ENCODE measurements at regions not wholly inside any gene's neighbourhood (a gene's known extent, or its start where the extent isn't known, plus 50 kb on each side); places are given as distances from the start of the nearest gene placed in this dataset.

DNA sequence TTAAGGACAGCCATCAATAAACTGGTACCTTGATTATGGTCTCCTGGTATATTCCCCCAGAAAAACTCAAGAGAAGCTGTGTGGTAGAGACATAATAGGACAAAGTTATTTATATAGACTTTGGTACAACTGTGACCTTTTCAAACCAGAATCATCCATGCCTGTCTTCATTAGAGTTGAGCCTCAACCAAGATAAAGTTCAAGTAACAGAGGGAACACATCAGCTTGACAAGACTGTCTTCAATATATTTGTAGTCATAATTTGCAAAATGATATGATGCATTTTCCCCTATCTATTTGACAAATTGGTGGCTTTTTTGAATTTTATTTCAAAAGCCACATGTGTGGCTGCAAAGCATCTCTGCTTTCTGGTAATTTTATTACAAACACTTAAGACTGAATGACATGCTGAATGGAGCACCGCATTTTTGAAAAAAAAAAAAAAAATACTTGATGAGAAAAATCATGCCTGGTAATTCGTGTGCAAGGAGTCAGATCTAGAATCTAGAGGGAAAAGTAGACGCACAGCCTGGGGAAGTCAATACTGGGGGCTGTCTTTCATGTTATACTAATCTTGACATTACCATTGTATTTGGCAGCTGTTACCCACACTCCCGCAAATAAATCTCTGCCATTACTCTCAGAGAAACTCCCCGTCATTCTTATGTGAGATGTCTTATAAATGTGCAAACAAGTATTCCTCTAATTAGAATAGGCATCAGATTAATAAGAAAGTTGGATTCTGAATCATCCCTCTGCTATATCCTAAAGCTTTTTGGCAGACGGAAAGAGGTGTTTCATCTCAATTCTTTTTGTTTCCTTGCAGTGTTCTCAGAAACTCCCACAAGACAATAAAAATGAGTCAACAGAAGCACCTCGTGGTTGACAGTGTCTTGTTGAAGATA is 554.8 kb upstream of the CBLB start:
- no peak overlapping the region for H3K27ac ChIP-seq
- WGBS, 2 donors = 66 to 84% methylated on average over 7 of the region's 7 CpGs

DNA sequence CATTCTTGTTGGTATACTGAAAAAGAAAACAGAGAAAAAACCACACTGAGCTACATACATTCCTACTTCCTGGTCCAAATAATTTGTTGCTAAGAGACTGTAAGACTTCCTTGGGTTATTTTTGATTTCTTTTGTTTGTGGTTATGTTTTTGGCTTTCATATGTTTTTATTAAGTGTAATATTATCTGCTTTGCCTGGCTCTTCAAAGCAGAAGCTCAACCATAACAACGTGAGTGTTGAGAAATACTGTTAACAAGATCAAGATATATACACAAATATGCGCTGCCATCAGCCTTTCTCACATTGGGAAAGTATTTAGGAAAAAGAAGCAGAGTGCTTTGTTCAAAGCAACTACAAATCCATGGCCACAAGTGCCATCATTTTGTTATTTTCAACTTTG is 556.2 kb upstream of the CBLB start:
- H3K4me3 ChIP-seq (replicated peaks in 1 of 3) = no peak overlapping the region
- TF ChIP-seq POLR2A (IDR thresholded peaks at IDR 0.05) = no peak
- TF ChIP-seq, protein P1, sequence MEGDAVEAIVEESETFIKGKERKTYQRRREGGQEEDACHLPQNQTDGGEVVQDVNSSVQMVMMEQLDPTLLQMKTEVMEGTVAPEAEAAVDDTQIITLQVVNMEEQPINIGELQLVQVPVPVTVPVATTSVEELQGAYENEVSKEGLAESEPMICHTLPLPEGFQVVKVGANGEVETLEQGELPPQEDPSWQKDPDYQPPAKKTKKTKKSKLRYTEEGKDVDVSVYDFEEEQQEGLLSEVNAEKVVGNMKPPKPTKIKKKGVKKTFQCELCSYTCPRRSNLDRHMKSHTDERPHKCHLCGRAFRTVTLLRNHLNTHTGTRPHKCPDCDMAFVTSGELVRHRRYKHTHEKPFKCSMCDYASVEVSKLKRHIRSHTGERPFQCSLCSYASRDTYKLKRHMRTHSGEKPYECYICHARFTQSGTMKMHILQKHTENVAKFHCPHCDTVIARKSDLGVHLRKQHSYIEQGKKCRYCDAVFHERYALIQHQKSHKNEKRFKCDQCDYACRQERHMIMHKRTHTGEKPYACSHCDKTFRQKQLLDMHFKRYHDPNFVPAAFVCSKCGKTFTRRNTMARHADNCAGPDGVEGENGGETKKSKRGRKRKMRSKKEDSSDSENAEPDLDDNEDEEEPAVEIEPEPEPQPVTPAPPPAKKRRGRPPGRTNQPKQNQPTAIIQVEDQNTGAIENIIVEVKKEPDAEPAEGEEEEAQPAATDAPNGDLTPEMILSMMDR (IDR thresholded peaks at IDR 0.05) = no peak
- H3K36me3 ChIP-seq = no peaks in the 10 kb centered on the region
- no peak overlapping the region for H3K27ac ChIP-seq
- 51 to 53% methylated on average over 2 of the region's 2 CpGs for WGBS, 2 donors
- no peaks in the 10 kb centered on the region for H3K9me3 ChIP-seq
- H3K27me3 ChIP-seq = no peaks in the 10 kb centered on the region
- H3K4me1 ChIP-seq = no peaks in the 10 kb centered on the region
- DNase-seq = no peak
- intact Hi-C loops (cut with DNase I) = no loop called here

More for the DNA sequence above, 554.8 kb upstream of the CBLB start:
- intact Hi-C loops (cut with DNase I) = no loop called here
- TF ChIP-seq, protein P1 (IDR thresholded peaks at IDR 0.05) = no peak
- TF ChIP-seq POLR2A (IDR thresholded peaks at IDR 0.05) = no peak
- DNase-seq = no peak
- H3K27me3 ChIP-seq = no peaks in the 10 kb centered on the region
- H3K4me3 ChIP-seq (replicated peaks in 1 of 3) = no peak overlapping the region
- H3K4me1 ChIP-seq = no peaks in the 10 kb centered on the region
- H3K9me3 ChIP-seq = no peaks in the 10 kb centered on the region
- no peaks in the 10 kb centered on the region for H3K36me3 ChIP-seq

DNA sequence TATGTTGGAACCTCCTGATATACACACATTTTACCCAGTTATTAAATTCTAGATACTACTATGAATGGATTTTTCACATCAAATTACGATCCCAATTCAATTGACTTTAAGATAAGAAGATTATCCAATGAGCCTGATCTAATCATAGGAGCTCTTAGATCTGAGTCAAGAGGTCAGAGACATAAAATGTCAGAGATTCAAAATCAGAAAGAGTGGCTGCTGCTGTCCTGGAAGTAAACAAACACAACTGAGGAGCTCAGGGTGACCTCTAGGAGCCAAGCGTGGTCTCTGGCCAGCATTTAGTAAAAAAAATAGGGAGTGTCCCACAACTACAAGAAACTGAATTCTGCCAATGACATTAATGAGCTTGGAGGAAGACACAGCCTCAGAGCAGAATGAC is 557.1 kb upstream of the CBLB start:
- intact Hi-C loops (cut with DNase I) = no loop called here
- no peak overlapping the region for H3K27ac ChIP-seq
- 79 to 81% methylated on average over 2 of the region's 2 CpGs for WGBS, 2 donors
- DNase-seq = no peak
- TF ChIP-seq, protein P1 (IDR thresholded peaks at IDR 0.05) = no peak
- no peak for TF ChIP-seq POLR2A (IDR thresholded peaks at IDR 0.05)
- H3K4me3 ChIP-seq (replicated peaks in 1 of 3) = no peak overlapping the region
- no peaks in the 10 kb centered on the region for H3K27me3 ChIP-seq
- no peaks in the 10 kb centered on the region for H3K9me3 ChIP-seq
- no peaks in the 10 kb centered on the region for H3K4me1 ChIP-seq
- H3K36me3 ChIP-seq = no peaks in the 10 kb centered on the region

DNA sequence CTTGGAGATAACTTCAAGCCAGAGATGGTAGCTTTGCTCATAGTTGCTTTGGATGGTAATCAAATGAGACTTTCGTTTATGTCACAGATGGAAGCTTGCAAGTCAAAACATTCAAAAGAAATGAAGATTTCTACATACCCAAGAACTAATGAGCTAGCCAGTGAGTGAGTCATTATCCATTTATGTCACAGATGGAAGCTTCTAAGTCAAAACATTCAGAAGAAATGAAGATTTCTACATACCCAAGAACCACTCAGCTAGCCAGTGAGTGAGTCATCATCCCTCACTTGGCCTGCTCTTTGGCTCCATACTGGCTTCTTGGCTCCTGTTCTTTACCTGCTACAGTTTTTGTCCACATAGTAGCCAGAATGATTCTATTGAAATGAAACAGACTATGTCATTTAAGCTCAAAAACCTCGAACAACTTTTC is 559.8 kb upstream of the CBLB start:
- DNase-seq = peak in 1 of 2 donors; percentile 5
- intact Hi-C loops (cut with DNase I) = no loop called here
- Histone ChIP-seq H3K4me1 (no peaks in the 10 kb centered on the region), H3K27ac (no peak overlapping the region), H3K36me3 (no peaks in the 10 kb centered on the region), H3K4me3 (replicated peaks in 1 of 3) (no peak overlapping the region), H3K9me3 (no peaks in the 10 kb centered on the region), H3K27me3 (no peaks in the 10 kb centered on the region)
- 62 to 76% methylated on average over 2 of the region's 2 CpGs for WGBS, 2 donors
- no peak for TF ChIP-seq POLR2A (IDR thresholded peaks at IDR 0.05)
- TF ChIP-seq, protein P1 (IDR thresholded peaks at IDR 0.05) = no peak

DNA sequence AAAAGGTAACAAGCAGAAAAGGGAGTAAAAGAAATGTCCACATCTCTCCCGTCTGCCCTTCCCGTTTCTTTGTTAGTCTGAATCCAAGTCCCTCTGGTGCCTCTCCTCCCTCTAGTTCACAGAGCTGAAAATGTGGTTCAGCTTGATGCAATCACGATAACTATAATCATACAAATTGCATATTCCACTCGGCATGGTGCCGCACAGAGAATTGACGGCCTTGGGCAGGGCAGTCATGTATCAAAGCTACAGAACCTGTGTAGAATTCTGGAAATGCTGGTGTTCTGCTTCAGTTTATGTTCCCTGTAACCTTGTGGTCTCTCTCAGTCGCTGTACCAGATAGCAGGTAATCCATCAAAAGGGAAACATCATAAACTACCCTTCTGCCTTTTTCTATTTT is 562.9 kb upstream of the CBLB start:
- WGBS, 2 donors = 87 to 93% methylated on average over 7 of the region's 7 CpGs
- TF ChIP-seq, protein P1 (IDR thresholded peaks at IDR 0.05) = no peak
- TF ChIP-seq POLR2A (IDR thresholded peaks at IDR 0.05) = no peak
- Histone ChIP-seq H3K9me3 (no peaks in the 10 kb centered on the region), H3K27ac (no peak overlapping the region), H3K4me1 (no peaks in the 10 kb centered on the region), H3K27me3 (no peaks in the 10 kb centered on the region), H3K36me3 (no peaks in the 10 kb centered on the region), H3K4me3 (replicated peaks in 1 of 3) (no peak overlapping the region)
- no peak for DNase-seq
- intact Hi-C loops (cut with DNase I) = no loop called here
